ENCODE measurements at regions not wholly inside any gene's neighbourhood (a gene's known extent, or its start where the extent isn't known, plus 50 kb on each side); places are given as distances from the start of the nearest gene placed in this dataset.
"Not testable (repeated sequence)": the region's sequence is repeated elsewhere in the genome, so short reads cannot be mapped to it uniquely, and the experiment has no call there.

- FAIRE-seq (no peak), DNase-seq (ENCODE audit: insufficient read length, low spot score) (no peak)
- no peak for TF ChIP-seq SPI1 (IDR thresholded peaks at IDR 0.05; ENCODE audit: low read depth, low read length)
- TF ChIP-seq POLR2AphosphoS5 (IDR thresholded peaks at IDR 0.05; ENCODE audit: low read depth, low read length) = no peak
- TF ChIP-seq POU2F2 (IDR thresholded peaks at IDR 0.05; ENCODE audit: low read depth, low read length) = no peak
- no peak for TF ChIP-seq POLR2A (IDR thresholded peaks at IDR 0.05; ENCODE audit: low read depth, low read length)
- TF ChIP-seq TAF1 (IDR thresholded peaks at IDR 0.05; ENCODE audit: low read depth, low read length) = no peak
- no peak for TF ChIP-seq PAX5 (IDR thresholded peaks at IDR 0.05; ENCODE audit: insufficient read depth, low read length, severe bottlenecking)
These were observed 242.7 kb downstream of the ATXN7L3B start for GRCh38 chr12:74780182-74780849.

GRCh38 chr12:74780850-74781241, 243.2 kb downstream of the ATXN7L3B start:
- not testable (repeated sequence) for FAIRE-seq; DNase-seq (ENCODE audit: insufficient read length, low spot score)

GRCh38 chr12:74781991-74782485, 244.4 kb downstream of the ATXN7L3B start:
- no peak for TF ChIP-seq PAX5 (IDR thresholded peaks at IDR 0.05; ENCODE audit: insufficient read depth, low read length, severe bottlenecking)
- TF ChIP-seq POLR2A (IDR thresholded peaks at IDR 0.05; ENCODE audit: low read depth, low read length) = no peak
- TF ChIP-seq SPI1 (IDR thresholded peaks at IDR 0.05; ENCODE audit: low read depth, low read length) = no peak
- TF ChIP-seq POLR2AphosphoS5 (IDR thresholded peaks at IDR 0.05; ENCODE audit: low read depth, low read length) = no peak
- no peak for TF ChIP-seq POU2F2 (IDR thresholded peaks at IDR 0.05; ENCODE audit: low read depth, low read length)
- no peak for TF ChIP-seq TAF1 (IDR thresholded peaks at IDR 0.05; ENCODE audit: low read depth, low read length)
- FAIRE-seq (no peak), DNase-seq (ENCODE audit: insufficient read length, low spot score) (no peak)

GRCh38 chr12:74790931-74791330, 253.3 kb downstream of the ATXN7L3B start:
- FAIRE-seq (no peak), DNase-seq (ENCODE audit: insufficient read length, low spot score) (no peak)
- TF ChIP-seq TAF1 (IDR thresholded peaks at IDR 0.05; ENCODE audit: low read depth, low read length) (no peak), PAX5 (IDR thresholded peaks at IDR 0.05; ENCODE audit: insufficient read depth, low read length, severe bottlenecking) (no peak), SPI1 (IDR thresholded peaks at IDR 0.05; ENCODE audit: low read depth, low read length) (no peak), POLR2A (IDR thresholded peaks at IDR 0.05; ENCODE audit: low read depth, low read length) (no peak)

GRCh38 chr12:74791365-74791764, 253.7 kb downstream of the ATXN7L3B start:
- TF ChIP-seq POLR2AphosphoS5 (IDR thresholded peaks at IDR 0.05; ENCODE audit: low read depth, low read length) = no peak
- no peak for TF ChIP-seq PAX5 (IDR thresholded peaks at IDR 0.05; ENCODE audit: insufficient read depth, low read length, severe bottlenecking)
- no peak for TF ChIP-seq POLR2A (IDR thresholded peaks at IDR 0.05; ENCODE audit: low read depth, low read length)
- TF ChIP-seq SPI1 (IDR thresholded peaks at IDR 0.05; ENCODE audit: low read depth, low read length) = no peak
- TF ChIP-seq TAF1 (IDR thresholded peaks at IDR 0.05; ENCODE audit: low read depth, low read length) = no peak
- DNase-seq (ENCODE audit: insufficient read length, low spot score) = no peak
- FAIRE-seq = no peak

GRCh38 chr12:74794522-74794921, 256.9 kb downstream of the ATXN7L3B start:
- no peak for FAIRE-seq
- TF ChIP-seq TAF1 (IDR thresholded peaks at IDR 0.05; ENCODE audit: low read depth, low read length) = no peak
- TF ChIP-seq POU2F2 (IDR thresholded peaks at IDR 0.05; ENCODE audit: low read depth, low read length) = no peak
- TF ChIP-seq POLR2AphosphoS5 (IDR thresholded peaks at IDR 0.05; ENCODE audit: low read depth, low read length) = no peak
- TF ChIP-seq SPI1 (IDR thresholded peaks at IDR 0.05; ENCODE audit: low read depth, low read length) = no peak
- TF ChIP-seq POLR2A (IDR thresholded peaks at IDR 0.05; ENCODE audit: low read depth, low read length) = no peak
- TF ChIP-seq PAX5 (IDR thresholded peaks at IDR 0.05; ENCODE audit: insufficient read depth, low read length, severe bottlenecking) = no peak

GRCh38 chr12:74801625-74802024, 264.0 kb downstream of the ATXN7L3B start:
- TF ChIP-seq SPI1 (IDR thresholded peaks at IDR 0.05; ENCODE audit: low read depth, low read length) (no peak), POU2F2 (IDR thresholded peaks at IDR 0.05; ENCODE audit: low read depth, low read length) (no peak), PAX5 (IDR thresholded peaks at IDR 0.05; ENCODE audit: insufficient read depth, low read length, severe bottlenecking) (no peak), POLR2AphosphoS5 (IDR thresholded peaks at IDR 0.05; ENCODE audit: low read depth, low read length) (no peak), TAF1 (IDR thresholded peaks at IDR 0.05; ENCODE audit: low read depth, low read length) (no peak), POLR2A (IDR thresholded peaks at IDR 0.05; ENCODE audit: low read depth, low read length) (no peak)
- FAIRE-seq = no peak
- DNase-seq (ENCODE audit: insufficient read length, low spot score) = no peak

More at GRCh38 chr12:74794522-74794921, 256.9 kb downstream of the ATXN7L3B start:
- no peak for DNase-seq (ENCODE audit: insufficient read length, low spot score)

GRCh38 chr12:74816398-74817175, 279.0 kb downstream of the ATXN7L3B start:
- TF ChIP-seq POLR2A (IDR thresholded peaks at IDR 0.05; ENCODE audit: low read depth, low read length) = no peak
- no peak for TF ChIP-seq POLR2AphosphoS5 (IDR thresholded peaks at IDR 0.05; ENCODE audit: low read depth, low read length)
- TF ChIP-seq POU2F2 (IDR thresholded peaks at IDR 0.05; ENCODE audit: low read depth, low read length) = no peak
- TF ChIP-seq TAF1 (IDR thresholded peaks at IDR 0.05; ENCODE audit: low read depth, low read length) = no peak
- TF ChIP-seq SPI1 (IDR thresholded peaks at IDR 0.05; ENCODE audit: low read depth, low read length) = no peak
- no peak for TF ChIP-seq PAX5 (IDR thresholded peaks at IDR 0.05; ENCODE audit: insufficient read depth, low read length, severe bottlenecking)
- no peak for DNase-seq (ENCODE audit: insufficient read length, low spot score)
- FAIRE-seq = no peak

GRCh38 chr12:74817499-74817898, 279.9 kb downstream of the ATXN7L3B start:
- no peak for DNase-seq (ENCODE audit: insufficient read length, low spot score)
- TF ChIP-seq POLR2AphosphoS5 (IDR thresholded peaks at IDR 0.05; ENCODE audit: low read depth, low read length) (no peak), PAX5 (IDR thresholded peaks at IDR 0.05; ENCODE audit: insufficient read depth, low read length, severe bottlenecking) (no peak), TAF1 (IDR thresholded peaks at IDR 0.05; ENCODE audit: low read depth, low read length) (no peak), SPI1 (IDR thresholded peaks at IDR 0.05; ENCODE audit: low read depth, low read length) (no peak), POU2F2 (IDR thresholded peaks at IDR 0.05; ENCODE audit: low read depth, low read length) (no peak), POLR2A (IDR thresholded peaks at IDR 0.05; ENCODE audit: low read depth, low read length) (no peak)
- FAIRE-seq = no peak
